ENCODE measurements at regions not wholly inside any gene's neighbourhood (a gene's known extent, or its start where the extent isn't known, plus 50 kb on each side); places are given as distances from the start of the nearest gene placed in this dataset.
"Not testable (repeated sequence)": the region's sequence is repeated elsewhere in the genome, so short reads cannot be mapped to it uniquely, and the experiment has no call there.

GRCh38 chr6:149127212-149127611, 190.3 kb upstream of the TAB2 start:
- Histone ChIP-seq H3K4me3 (no peak overlapping the region), H3K27ac (no peak overlapping the region)

DNA sequence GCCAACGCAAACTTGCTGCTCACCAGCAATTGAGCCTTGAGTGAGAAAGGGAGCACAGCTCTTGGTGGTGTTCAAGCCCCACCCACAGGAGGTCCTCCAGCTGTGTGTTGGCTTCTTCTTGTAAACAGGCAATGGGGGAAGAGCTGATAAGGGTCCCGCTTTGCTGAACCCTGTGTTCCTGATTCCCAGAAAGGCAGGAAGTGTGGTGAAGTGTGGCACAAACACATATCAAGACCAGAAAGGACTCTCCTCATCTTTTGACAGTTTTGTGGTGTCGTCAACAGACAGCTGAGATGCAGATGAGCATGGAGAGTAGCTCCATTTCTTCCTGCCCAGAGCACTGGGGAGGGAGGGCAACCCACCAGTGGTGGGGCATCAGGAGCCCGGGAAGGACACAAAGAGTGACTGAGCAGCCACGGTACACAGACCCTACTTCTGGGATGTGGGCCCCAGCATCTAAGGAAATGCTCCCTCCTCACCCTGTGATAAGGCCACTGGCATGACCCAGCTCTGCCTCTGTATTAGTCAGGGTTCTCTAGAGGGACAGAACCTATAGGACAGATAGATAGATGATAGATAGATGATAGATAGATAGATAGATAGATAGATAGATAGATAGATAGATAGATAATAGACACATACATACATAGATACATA, 188.9 kb upstream of the TAB2 start:
- Histone ChIP-seq H3K27ac (peak overlapping the region in 2 of 21 experiments; percentile 37 to 53), H3K4me3 (no peak overlapping the region)

DNA sequence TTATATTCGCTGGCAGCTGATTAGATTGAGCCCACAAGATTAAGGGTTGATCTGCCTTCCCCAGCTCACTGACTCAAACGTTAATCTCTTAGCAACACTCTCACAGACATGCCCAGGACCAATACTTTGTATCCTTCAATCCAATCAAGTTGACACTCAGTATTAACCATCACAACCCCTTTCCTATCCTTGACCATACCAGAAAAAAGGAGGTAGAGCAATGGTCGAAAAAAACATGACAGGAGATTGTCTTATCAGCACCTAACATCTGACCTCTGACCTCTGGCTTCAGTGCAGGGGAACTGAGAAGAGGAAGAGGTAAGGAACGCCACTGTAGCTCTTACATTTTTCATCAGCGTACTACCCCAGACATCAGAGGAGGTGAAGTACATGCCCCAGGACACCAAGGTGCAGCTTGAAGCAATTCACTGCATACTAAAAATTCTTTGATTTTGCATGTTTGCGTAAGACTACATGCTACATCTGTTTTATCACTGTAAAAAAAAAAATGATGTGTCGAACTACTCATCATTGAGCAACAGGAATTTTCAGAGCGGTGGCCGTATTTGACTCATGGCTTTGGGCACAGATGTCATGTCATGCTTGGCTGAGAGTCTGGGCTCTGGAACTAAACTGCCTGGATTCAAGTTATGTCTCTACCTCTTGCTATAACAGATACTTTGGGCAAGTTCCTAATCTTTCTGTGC, 188.0 kb upstream of the TAB2 start:
- H3K27ac ChIP-seq = peak overlapping the region in 5 of 21 experiments; percentile 16 to 70 (median 49)
- H3K4me3 ChIP-seq = no peak overlapping the region

DNA sequence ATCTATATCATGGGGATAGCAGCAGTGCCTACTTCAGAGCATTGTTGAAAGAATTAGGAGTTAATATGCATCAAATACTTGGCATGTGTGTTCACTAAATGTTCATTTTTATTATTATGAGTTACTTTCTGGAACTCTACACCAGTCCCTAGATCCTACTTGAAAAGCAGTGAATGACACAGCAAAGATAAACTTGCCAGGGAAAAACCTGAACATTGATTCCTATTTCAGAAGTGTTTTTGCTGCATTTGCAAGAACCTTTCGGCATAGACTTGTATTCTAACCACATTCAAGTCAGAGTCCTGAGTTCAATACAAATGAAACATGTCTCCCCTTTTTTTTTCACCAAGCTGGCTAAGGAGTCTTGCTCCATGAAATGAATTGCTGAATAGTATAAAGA, 187.4 kb upstream of the TAB2 start:
- Histone ChIP-seq H3K27ac (peak overlapping the region in 7 of 21 experiments; percentile 13 to 70 (median 26)), H3K4me3 (no peak overlapping the region)

DNA sequence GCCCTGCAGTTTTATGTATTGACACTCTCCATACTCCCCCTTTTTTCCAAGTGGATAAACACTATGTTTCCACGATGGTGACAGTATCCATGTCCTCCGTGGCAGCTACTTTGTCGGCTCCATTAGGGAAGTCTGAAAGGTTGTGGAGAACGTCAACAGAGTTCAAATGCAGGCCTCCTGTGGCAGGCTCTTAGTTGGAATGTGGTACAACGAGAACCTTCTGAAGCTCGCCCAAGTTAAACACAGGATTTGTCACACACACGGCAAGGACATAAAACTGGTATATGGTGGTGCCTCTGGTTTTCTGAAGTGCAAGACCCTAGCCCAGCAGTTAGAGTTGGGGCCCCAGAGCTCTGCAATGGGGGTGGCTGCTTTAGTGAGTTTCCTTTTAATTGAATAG, 187.0 kb upstream of the TAB2 start:
- Histone ChIP-seq H3K4me3 (no peak overlapping the region), H3K27ac (peak overlapping the region in 7 of 21 experiments; percentile 13 to 70 (median 26))

GRCh38 chr6:149131891-149132290, 185.6 kb upstream of the TAB2 start:
- Histone ChIP-seq H3K27ac (peak overlapping the region in 1 of 21 experiments; percentile 33), H3K4me3 (no peak overlapping the region)

- Histone ChIP-seq H3K4me3 (no peak overlapping the region), H3K27ac (peak overlapping the region in 1 of 21 experiments; percentile 33)
These were observed 185.2 kb upstream of the TAB2 start for GRCh38 chr6:149132336-149132735.

GRCh38 chr6:149134511-149134933, 183.0 kb upstream of the TAB2 start:
- Histone ChIP-seq H3K4me3 (no peak overlapping the region), H3K27ac (no peak overlapping the region)

GRCh38 chr6:149135809-149136208, 181.7 kb upstream of the TAB2 start:
- Histone ChIP-seq H3K27ac (no peak overlapping the region), H3K4me3 (no peak overlapping the region)

GRCh38 chr6:149136273-149136912, 181.1 kb upstream of the TAB2 start:
- no peak overlapping the region for H3K4me3 ChIP-seq
- H3K27ac ChIP-seq = no peak overlapping the region

GRCh38 chr6:149136913-149137286, 180.6 kb upstream of the TAB2 start:
- no peak overlapping the region for H3K27ac ChIP-seq
- H3K4me3 ChIP-seq = no peak overlapping the region

- H3K27ac ChIP-seq = peak overlapping the region in 1 of 21 experiments; percentile 19
These were observed 179.9 kb upstream of the TAB2 start for GRCh38 chr6:149137594-149137993.

DNA sequence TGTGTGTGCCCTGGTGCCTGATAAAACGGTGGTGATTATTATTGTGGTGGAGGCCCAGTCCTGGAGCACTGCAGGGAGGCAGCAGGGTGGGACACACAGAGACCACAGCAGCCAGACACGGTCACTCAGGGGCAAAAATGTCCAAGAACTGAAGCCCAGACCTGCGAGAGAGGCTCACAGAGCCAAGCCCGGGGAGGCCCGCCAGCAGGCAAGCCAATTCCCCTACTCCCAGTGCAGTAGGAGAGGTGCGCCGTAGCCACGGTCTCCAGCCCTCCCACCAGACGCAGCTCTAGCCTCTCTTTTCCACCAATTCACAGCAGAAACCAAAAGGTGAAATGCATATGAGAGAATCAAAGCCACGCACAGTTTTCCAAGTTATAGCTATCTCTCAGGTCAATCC, 179.4 kb upstream of the TAB2 start:
- peak overlapping the region in 1 of 21 experiments; percentile 19 for H3K27ac ChIP-seq
- H3K4me3 ChIP-seq = no peak overlapping the region

More at GRCh38 chr6:149137594-149137993, 179.9 kb upstream of the TAB2 start:
- no peak overlapping the region for H3K4me3 ChIP-seq

- Histone ChIP-seq H3K27ac (peak overlapping the region in 1 of 21 experiments; percentile 86), H3K4me3 (no peak overlapping the region)
These were observed 178.7 kb upstream of the TAB2 start for GRCh38 chr6:149138699-149139294.

DNA sequence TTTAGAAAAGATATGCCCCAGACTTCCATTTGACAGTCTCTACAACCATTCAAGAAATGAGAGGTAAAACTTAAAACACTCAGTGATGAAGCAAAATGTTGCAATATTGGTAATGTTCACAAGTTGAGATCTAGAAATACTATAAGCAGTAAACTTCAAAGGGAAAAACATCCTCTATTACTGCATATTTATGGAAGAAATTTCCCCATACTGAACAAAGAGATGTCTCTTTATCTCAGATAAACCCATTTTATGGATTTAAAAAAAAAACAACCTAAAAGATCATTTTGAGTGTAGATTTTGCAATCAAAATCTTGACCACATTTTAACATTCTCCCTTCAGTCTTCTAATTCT, 177.8 kb upstream of the TAB2 start:
- Histone ChIP-seq H3K4me3 (no peak overlapping the region), H3K27ac (peak overlapping the region in 12 of 21 experiments; percentile 24 to 86 (median 66))

DNA sequence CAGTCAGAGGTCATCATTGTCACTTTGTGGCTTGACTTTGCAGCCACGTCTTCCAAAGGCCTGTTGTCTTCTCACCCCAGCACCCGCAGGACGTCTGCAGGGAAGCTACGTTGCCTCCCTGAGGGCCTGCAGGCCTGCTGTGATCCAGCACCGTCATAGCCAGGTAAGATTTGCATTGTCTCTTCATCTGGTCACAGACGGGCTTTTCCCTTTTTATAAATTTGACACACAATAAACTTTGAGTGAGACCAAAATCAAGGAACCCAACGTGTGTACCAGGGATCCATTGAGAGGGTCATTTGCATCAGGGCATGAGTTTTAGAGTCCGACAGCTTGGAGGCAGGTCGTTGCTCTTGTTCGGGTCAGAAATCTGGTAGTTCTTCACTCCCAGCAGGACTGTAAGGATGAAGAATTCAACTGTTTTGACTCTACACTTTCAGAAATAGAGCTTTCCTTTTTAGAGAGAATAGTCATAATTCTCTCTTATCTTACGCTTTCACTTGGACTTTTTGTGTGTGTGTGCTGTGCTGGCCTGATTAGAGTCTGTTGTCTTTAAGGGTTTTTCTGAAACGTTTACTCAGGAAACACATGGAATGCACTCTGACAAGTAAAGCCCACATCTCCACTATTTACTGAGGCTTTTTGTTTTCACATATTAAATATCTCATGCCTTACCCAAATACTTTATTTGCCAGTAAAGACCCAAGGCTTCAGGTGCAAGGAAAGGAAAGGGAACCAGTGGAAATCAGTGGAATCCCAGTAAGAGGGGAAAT, 177.2 kb upstream of the TAB2 start:
- Histone ChIP-seq H3K4me3 (no peak overlapping the region), H3K27ac (peak overlapping the region in 13 of 21 experiments; percentile 12 to 86 (median 65))

DNA sequence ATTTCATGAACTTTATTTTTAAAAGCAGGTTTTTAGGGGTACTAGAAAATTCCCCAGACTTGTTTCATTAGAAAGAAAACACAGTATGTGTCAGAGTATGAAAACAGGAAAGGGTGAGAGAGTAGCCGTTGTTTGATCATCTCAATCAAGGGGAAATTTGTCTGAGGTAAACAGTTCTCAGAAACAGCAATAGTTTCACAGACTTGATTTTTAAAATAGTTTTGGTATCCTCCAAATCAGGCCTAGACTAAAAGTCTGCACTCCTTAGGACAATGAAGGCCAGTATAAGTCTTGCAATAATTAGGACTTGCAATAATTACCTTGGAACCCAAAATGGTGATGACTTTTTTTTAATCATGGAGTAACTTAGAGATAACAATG, 176.6 kb upstream of the TAB2 start:
- H3K4me3 ChIP-seq = no peak overlapping the region
- peak overlapping the region in 12 of 21 experiments; percentile 20 to 86 (median 66) for H3K27ac ChIP-seq

- Histone ChIP-seq H3K27ac (no peak overlapping the region), H3K4me3 (no peak overlapping the region)
These were observed 174.5 kb upstream of the TAB2 start for GRCh38 chr6:149142924-149143429.

- not testable (repeated sequence) for H3K4me3 ChIP-seq
- H3K27ac ChIP-seq = peak overlapping the region in 1 of 21 experiments; percentile 87
These were observed 171.7 kb upstream of the TAB2 start for GRCh38 chr6:149145800-149146199.
